CD4-positive, alpha-beta T cell (primary cell): ENCODE measurements at regions not wholly inside any gene's neighbourhood (a gene's known extent, or its start where the extent isn't known, plus 50 kb on each side); places are given as distances from the start of the nearest gene placed in this dataset.

Source experiments
- ATAC-seq: fragments of 200-7000 bp; cut with Tn5 transposase; one replicate; pipeline ENCODE4 v1.10.0; 2022; ENCODE audit warnings: mild to moderate bottlenecking; ENCODE audit not compliant: poor library complexity
- CTCF ChIA-PET: fragments of 350-600 bp; sonication (Branson Sonifier 250); formaldehyde crosslinking; loops from one replicate; lab custom pipeline; 2021; ENCODE audit warnings: antibody characterized with exemption, inconsistent platforms; lab: Charles Lee
- POLR2A ChIA-PET: fragments of 350-600 bp; sonication (Branson Sonifier 250); formaldehyde crosslinking; loops from one replicate; lab custom pipeline; 2021; ENCODE audit warnings: antibody characterized with exemption, inconsistent platforms; lab: Charles Lee
- DNase-seq, 14 experiments: peaks; one replicate each; pipeline ENCODE4 v3.0.0-alpha.2; 2013 to 2020; ENCODE audit warnings: mixed read lengths in 2 of 14
- H3K27ac ChIP-seq, 2 donors: one replicate each; pipeline versions ENCODE4 v1.5.1 to v1.7.0; 2013; ENCODE audit warnings: low read length in 2 of 2, low read depth in 1 of 2, mild to moderate bottlenecking in 1 of 2
- H3K27me3 ChIP-seq, 2 experiments: 1 replicate in 1 of 2; 2 replicates in 1 of 2; pipeline versions ENCODE4 v1.6.1 to v1.7.0; 2013; ENCODE audit warnings: low read length in 2 of 2, control low read depth in 1 of 2, mild to moderate bottlenecking in 1 of 2, moderate library complexity in 1 of 2; ENCODE audit not compliant: insufficient read depth in 2 of 2, control insufficient read depth in 1 of 2
- H3K36me3 ChIP-seq: one replicate; pipeline ENCODE4 v1.6.1; 2013; ENCODE audit warnings: low read length, control low read depth; ENCODE audit not compliant: insufficient read depth
- H3K4me1 ChIP-seq: one replicate; pipeline ENCODE4 v1.6.1; 2013; ENCODE audit warnings: low read length, control low read depth; ENCODE audit not compliant: insufficient read depth
- H3K4me3 ChIP-seq: one replicate; pipeline ENCODE4 v1.5.1; 2013; ENCODE audit warnings: mild to moderate bottlenecking, low read length, moderate library complexity
- H3K9me3 ChIP-seq, 2 experiments: 1 replicate in 1 of 2; 2 replicates in 1 of 2; pipeline versions ENCODE4 v1.6.1 to v1.7.0; 2013; ENCODE audit warnings: low read length in 2 of 2, mild to moderate bottlenecking in 2 of 2, control low read depth in 1 of 2, moderate library complexity in 1 of 2; ENCODE audit not compliant: control insufficient read depth in 1 of 2, insufficient read depth in 1 of 2
- H3K27ac Mint-ChIP-seq: one replicate; pipeline ENCODE4 v1.8.0; 2020; ENCODE audit warnings: mixed read lengths
- H3K27me3 Mint-ChIP-seq: one replicate; pipeline ENCODE4 v1.8.0; 2021; ENCODE audit warnings: mixed read lengths
- H3K36me3 Mint-ChIP-seq: one replicate; pipeline ENCODE4 v1.8.0; 2021; ENCODE audit warnings: low read depth, mixed read lengths
- H3K4me1 Mint-ChIP-seq: one replicate; pipeline ENCODE4 v1.8.0; 2021; ENCODE audit warnings: low read depth, mixed read lengths
- H3K4me3 Mint-ChIP-seq: one replicate; pipeline ENCODE4 v1.8.0; 2020; ENCODE audit warnings: mild to moderate bottlenecking, mixed read lengths
- H3K9me3 Mint-ChIP-seq: one replicate; pipeline ENCODE4 v1.8.0; 2020; ENCODE audit warnings: mixed read lengths
- intact Hi-C, 2 experiments: fragments of 100-400 bp; cut with DNase I in 1 of 2; cut with micrococcal nuclease in 1 of 2; formaldehyde crosslinking; loops; one replicate each; pipeline versions ENCODE4 v1.15.1 to v1.9.0; 2023 to 2025; cut with DNase I, micrococcal nuclease
- TF ChIP-seq, protein P1 (sequence below): fragments of 200-600 bp; IDR thresholded peaks from one replicate; pipeline ENCODE4 v1.8.0; 2022; ENCODE audit warnings: antibody characterized with exemption, mild to moderate bottlenecking

DNA sequence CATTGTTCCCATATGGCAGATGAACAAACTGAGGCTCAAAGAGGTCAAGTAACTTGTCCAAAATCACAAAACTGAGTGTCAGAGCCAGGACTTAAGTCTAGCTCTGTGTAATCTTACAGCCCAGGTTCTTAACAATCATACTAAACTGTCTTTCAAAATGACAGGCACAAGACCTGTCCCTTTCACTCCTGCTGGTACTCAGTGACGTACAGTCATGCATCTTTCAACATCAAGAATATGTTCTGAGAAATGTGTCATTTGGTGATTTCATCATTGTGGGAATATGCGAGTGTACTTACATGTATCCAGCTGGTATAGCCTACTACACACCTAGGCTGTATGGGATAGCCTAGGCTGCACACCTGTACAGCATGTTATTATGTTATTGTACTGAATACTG is 646.8 kb upstream of the WWC1 start:
- H3K36me3 Mint-ChIP-seq, result no peaks in the 10 kb centered on the region
- TF ChIP-seq, protein P1, sequence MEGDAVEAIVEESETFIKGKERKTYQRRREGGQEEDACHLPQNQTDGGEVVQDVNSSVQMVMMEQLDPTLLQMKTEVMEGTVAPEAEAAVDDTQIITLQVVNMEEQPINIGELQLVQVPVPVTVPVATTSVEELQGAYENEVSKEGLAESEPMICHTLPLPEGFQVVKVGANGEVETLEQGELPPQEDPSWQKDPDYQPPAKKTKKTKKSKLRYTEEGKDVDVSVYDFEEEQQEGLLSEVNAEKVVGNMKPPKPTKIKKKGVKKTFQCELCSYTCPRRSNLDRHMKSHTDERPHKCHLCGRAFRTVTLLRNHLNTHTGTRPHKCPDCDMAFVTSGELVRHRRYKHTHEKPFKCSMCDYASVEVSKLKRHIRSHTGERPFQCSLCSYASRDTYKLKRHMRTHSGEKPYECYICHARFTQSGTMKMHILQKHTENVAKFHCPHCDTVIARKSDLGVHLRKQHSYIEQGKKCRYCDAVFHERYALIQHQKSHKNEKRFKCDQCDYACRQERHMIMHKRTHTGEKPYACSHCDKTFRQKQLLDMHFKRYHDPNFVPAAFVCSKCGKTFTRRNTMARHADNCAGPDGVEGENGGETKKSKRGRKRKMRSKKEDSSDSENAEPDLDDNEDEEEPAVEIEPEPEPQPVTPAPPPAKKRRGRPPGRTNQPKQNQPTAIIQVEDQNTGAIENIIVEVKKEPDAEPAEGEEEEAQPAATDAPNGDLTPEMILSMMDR, result no peak
- Histone ChIP-seq H3K27ac (no peak overlapping the region), H3K4me3 (no peak overlapping the region), H3K4me1 (no peaks in the 10 kb centered on the region), H3K27me3 (no peaks in the 10 kb centered on the region), H3K9me3 (peaks cover 0 to 4% of the 10 kb centered on the region in 2 experiments), H3K36me3 (no peaks in the 10 kb centered on the region)
- intact Hi-C loops, result no loop called here
- CTCF ChIA-PET, result no interaction called here
- DNase-seq, result no peak
- H3K4me3 Mint-ChIP-seq, result no peak overlapping the region
- H3K4me1 Mint-ChIP-seq, result no peaks in the 10 kb centered on the region
- ATAC-seq, result no peak
- no peaks in the 10 kb centered on the region for H3K27me3 Mint-ChIP-seq
- POLR2A ChIA-PET, result no interaction called here
- no peak overlapping the region for H3K27ac Mint-ChIP-seq
- H3K9me3 Mint-ChIP-seq, result no peaks in the 10 kb centered on the region

DNA sequence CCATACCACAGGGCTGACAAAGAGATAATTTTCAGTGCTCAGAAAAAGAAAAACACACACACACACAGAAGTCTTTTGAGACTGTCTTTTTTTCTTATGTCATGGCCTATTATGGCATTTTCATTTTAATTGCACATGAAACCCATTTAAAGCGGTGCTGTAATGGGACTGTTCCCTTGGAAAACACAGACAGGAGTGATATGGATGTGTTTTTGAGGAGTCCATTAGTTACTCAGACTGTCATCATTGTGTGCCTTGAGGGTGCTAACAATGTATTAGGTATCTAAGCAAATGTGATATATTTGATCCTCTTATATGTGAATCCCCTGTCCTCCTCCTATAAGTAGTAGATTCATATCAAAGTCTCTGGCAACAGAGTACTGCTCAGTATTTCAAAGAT is 642.0 kb upstream of the WWC1 start:
- ATAC-seq (no peak), DNase-seq (no peak)
- H3K9me3 ChIP-seq, result peaks cover 0 to 4% of the 10 kb centered on the region in 2 experiments
- H3K27ac Mint-ChIP-seq, result no peak overlapping the region
- no peaks in the 10 kb centered on the region for H3K4me1 ChIP-seq
- H3K27ac ChIP-seq, result no peak overlapping the region
- H3K4me3 Mint-ChIP-seq, result no peak overlapping the region
- intact Hi-C loops, result no loop called here
- no peaks in the 10 kb centered on the region for H3K27me3 Mint-ChIP-seq
- ChIA-PET CTCF (no interaction called here), POLR2A (no interaction called here)
- no peaks in the 10 kb centered on the region for H3K36me3 Mint-ChIP-seq
- no peaks in the 10 kb centered on the region for H3K36me3 ChIP-seq
- no peaks in the 10 kb centered on the region for H3K9me3 Mint-ChIP-seq
- no peak overlapping the region for H3K4me3 ChIP-seq
- TF ChIP-seq, protein P1, result no peak
- H3K4me1 Mint-ChIP-seq, result no peaks in the 10 kb centered on the region
- H3K27me3 ChIP-seq, result no peaks in the 10 kb centered on the region

DNA sequence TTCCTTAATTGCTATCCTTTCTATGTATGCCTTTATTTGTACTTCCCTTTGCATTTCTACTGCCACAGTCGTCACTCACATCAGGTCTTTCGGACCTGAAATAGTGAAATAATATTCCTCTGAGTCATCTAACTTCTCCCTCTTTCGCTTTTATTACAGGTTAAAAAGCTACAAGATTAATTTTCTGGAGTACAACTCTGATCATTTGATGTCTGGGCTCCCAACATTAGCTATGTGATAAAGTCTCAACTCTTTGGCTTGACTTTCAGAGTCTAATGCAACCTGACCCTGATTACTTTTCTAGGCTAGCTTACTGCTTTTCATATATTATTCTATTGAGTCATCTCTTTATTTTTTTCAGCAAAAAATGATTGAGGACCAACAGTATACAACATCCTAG is 638.8 kb upstream of the WWC1 start:
- CTCF ChIA-PET, result interaction anchor here (1.5 kb wide), 1 partner anchor 10 kb away, joined by 3 read pairs; no protein-coding TSS in a partner anchor

More for the DNA sequence above, 638.8 kb upstream of the WWC1 start:
- Mint-ChIP-seq H3K4me1 (no peaks in the 10 kb centered on the region), H3K4me3 (no peak overlapping the region), H3K27ac (no peak overlapping the region), H3K9me3 (no peaks in the 10 kb centered on the region), H3K27me3 (no peaks in the 10 kb centered on the region), H3K36me3 (no peaks in the 10 kb centered on the region)
- H3K27ac ChIP-seq, result no peak overlapping the region
- TF ChIP-seq, protein P1, result no peak
- no peaks in the 10 kb centered on the region for H3K36me3 ChIP-seq
- ATAC-seq, result no peak
- H3K9me3 ChIP-seq, result no peaks in the 10 kb centered on the region
- no peak overlapping the region for H3K4me3 ChIP-seq
- H3K4me1 ChIP-seq, result no peaks in the 10 kb centered on the region
- POLR2A ChIA-PET, result no interaction called here
- no peaks in the 10 kb centered on the region for H3K27me3 ChIP-seq
- intact Hi-C loops, result no loop called here
- no peak for DNase-seq
